GM18858 (cell line): ENCODE measurements at regions not wholly inside any gene's neighbourhood (a gene's known extent, or its start where the extent isn't known, plus 50 kb on each side); places are given as distances from the start of the nearest gene placed in this dataset.

Experiments
- ATAC-seq: cut with Tn5 transposase; IDR thresholded peaks from one replicate; pipeline ENCODE4 v1.9.1; 2021; ENCODE audit not compliant: unreplicated experiment

GRCh38 chr11:32161293-32161692, 70.4 kb downstream of the RCN1 start:
- no peak for ATAC-seq

- no peak for ATAC-seq
Observed at GRCh38 chr11:32162351-32162750, 71.5 kb downstream of the RCN1 start.

GRCh38 chr11:32162906-32163305, 72.0 kb downstream of the RCN1 start:
- ATAC-seq, result no peak

- no peak for ATAC-seq
Observed at GRCh38 chr11:32163557-32163956, 72.7 kb downstream of the RCN1 start.

- no peak for ATAC-seq
Observed at GRCh38 chr11:32164836-32165235, 74.0 kb downstream of the RCN1 start.

GRCh38 chr11:32168924-32169323, 78.0 kb downstream of the RCN1 start:
- ATAC-seq, result no peak

- ATAC-seq, result no peak
Observed at GRCh38 chr11:32171445-32171844, 80.6 kb downstream of the RCN1 start.

- ATAC-seq, result no peak
Observed at GRCh38 chr11:32172041-32172847, 81.4 kb downstream of the RCN1 start.

- ATAC-seq, result peak; percentile 39
Observed at GRCh38 chr11:32172848-32173834, 82.3 kb downstream of the RCN1 start.

- ATAC-seq, result no peak
Observed at GRCh38 chr11:32173977-32174376, 83.1 kb downstream of the RCN1 start.

- peak; percentile 74 for ATAC-seq
Observed at GRCh38 chr11:32176223-32176934, 85.5 kb downstream of the RCN1 start.

GRCh38 chr11:32178692-32179091, 87.8 kb downstream of the RCN1 start:
- no peak for ATAC-seq

- no peak for ATAC-seq
Observed at GRCh38 chr11:32183512-32183911, 92.6 kb downstream of the RCN1 start.

GRCh38 chr11:32184041-32184722, 93.3 kb downstream of the RCN1 start:
- ATAC-seq, result peak; percentile 21

- ATAC-seq, result peak; percentile 74
Observed at GRCh38 chr11:32184723-32185376, 94.0 kb downstream of the RCN1 start.

- no peak for ATAC-seq
Observed at GRCh38 chr11:32186118-32186517, 95.2 kb downstream of the RCN1 start.

GRCh38 chr11:32187111-32187510, 96.2 kb downstream of the RCN1 start:
- no peak for ATAC-seq

- no peak for ATAC-seq
Observed at GRCh38 chr11:32188785-32189184, 97.9 kb downstream of the RCN1 start.

- no peak for ATAC-seq
Observed at GRCh38 chr11:32196137-32196536, 105.3 kb downstream of the RCN1 start.

GRCh38 chr11:32198053-32198452, 107.2 kb downstream of the RCN1 start:
- no peak for ATAC-seq
